Stomach (tissue), 8 donors: ENCODE measurements at regions not wholly inside any gene's neighbourhood (a gene's known extent, or its start where the extent isn't known, plus 50 kb on each side); places are given as distances from the start of the nearest gene placed in this dataset.

Source experiments
- DNase-seq, 2 donors: peaks; one replicate each; pipeline versions ENCODE4 v3.0.0 to v3.0.0-alpha.2; 2013 to 2019
- H3K27ac ChIP-seq, 5 donors: fragments of 200-600 bp in 4 of 5; sonication (generic) in 4 of 5; one replicate each; pipeline ENCODE4 v1.5.1; 2013 to 2019; ENCODE audit warnings: mild to moderate bottlenecking in 1 of 5, moderate library complexity in 1 of 5
- H3K27me3 ChIP-seq, 3 donors: fragments of 200-600 bp; sonication (generic); one replicate each; pipeline ENCODE4 v1.5.1; 2017 to 2019; ENCODE audit warnings: mixed run types in 1 of 3
- H3K36me3 ChIP-seq, 4 donors: fragments of 200-600 bp; sonication (generic); 1 replicate in 3 of 4; 2 replicates in 1 of 4; pipeline ENCODE4 v1.5.1; 2016 to 2019
- H3K4me1 ChIP-seq, 4 donors: fragments of 200-600 bp; sonication (generic); one replicate each; pipeline ENCODE4 v1.5.1; 2016 to 2019
- H3K4me3 ChIP-seq, 4 donors: fragments of 200-600 bp; sonication (generic) in 3 of 4; one replicate each; pipeline ENCODE4 v1.5.1; 2016 to 2019; ENCODE audit warnings: mild to moderate bottlenecking in 1 of 4
- H3K9me3 ChIP-seq, 4 donors: fragments of 200-600 bp; sonication (generic); one replicate each; pipeline ENCODE4 v1.5.1; 2016 to 2019
- EP300 ChIP-seq: sonication (generic); formaldehyde crosslinking; IDR thresholded peaks from one replicate; pipeline ENCODE4 v1.6.1; 2017; ENCODE audit warnings: antibody characterized with exemption
- POLR2A ChIP-seq, 4 donors: fragments of 450-650 bp; IDR thresholded peaks; one replicate each; pipeline ENCODE4 v1.6.1; 2016; ENCODE audit warnings: antibody characterized with exemption in 4 of 4, control low read depth in 2 of 4, mild to moderate bottlenecking in 1 of 4, moderate library complexity in 1 of 4
- POLR2AphosphoS5 ChIP-seq, 3 donors: sonication (generic); formaldehyde crosslinking; IDR thresholded peaks; one replicate each; pipeline ENCODE4 v1.6.1; 2016; ENCODE audit warnings: antibody characterized with exemption in 3 of 3
- WGBS, 5 donors: extraction: QIAGEN DNeasy Blood & Tissue Kit in 3 of 5; methylation state at CpG; one replicate each; pipeline versions ENCODE4 v1.1.5 to v1.1.7; 2013 to 2018; 5-methylcytosine and 5-hydroxymethylcytosine counted together
- intact Hi-C: fragments of 100-400 bp; cut with DNase I; formaldehyde crosslinking; loops from one replicate; pipeline ENCODE4 v1.15.1; 2023; ENCODE audit warnings: low total_unique reads
- TF ChIP-seq, protein P1 (sequence below), 7 experiments: fragments of 450-650 bp in 4 of 7; fragments of 200-600 bp in 3 of 7; sonication (generic) in 3 of 7; IDR thresholded peaks; one replicate each; pipeline ENCODE4 v1.5.1; 2016 to 2019; ENCODE audit warnings: antibody characterized with exemption in 7 of 7, control low read depth in 2 of 7, mild to moderate bottlenecking in 1 of 7
- donor health status: healthy with polysubstance abuse.
- donor health status: Bipolar disorder and iron deficiency.
- donor health status: healthy.

DNA sequence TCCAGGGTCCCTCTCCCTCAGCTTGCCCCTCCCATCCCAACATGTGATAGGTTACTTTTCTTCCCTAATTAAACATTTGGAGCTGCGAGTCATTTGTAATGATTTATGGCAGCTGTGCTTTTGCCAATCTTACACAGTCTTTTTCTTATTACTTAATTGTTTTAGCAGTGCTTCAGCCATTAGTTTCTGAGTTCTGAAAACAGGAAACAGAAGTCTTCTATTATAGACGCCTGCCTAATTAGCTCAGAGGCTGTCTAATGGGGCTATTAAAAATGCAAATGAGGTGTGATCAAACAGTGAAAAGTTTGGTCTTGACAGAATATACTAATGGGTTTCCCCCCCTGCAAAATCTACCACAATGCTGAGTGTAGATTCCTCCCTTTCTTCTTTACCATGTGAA is 388.3 kb upstream of the CELF4 start:
- DNase-seq, result no peak
- no peak for TF ChIP-seq POLR2A (IDR thresholded peaks at IDR 0.05)
- no peak for TF ChIP-seq POLR2AphosphoS5 (IDR thresholded peaks at IDR 0.05)
- TF ChIP-seq EP300, result no peak
- TF ChIP-seq, protein P1, sequence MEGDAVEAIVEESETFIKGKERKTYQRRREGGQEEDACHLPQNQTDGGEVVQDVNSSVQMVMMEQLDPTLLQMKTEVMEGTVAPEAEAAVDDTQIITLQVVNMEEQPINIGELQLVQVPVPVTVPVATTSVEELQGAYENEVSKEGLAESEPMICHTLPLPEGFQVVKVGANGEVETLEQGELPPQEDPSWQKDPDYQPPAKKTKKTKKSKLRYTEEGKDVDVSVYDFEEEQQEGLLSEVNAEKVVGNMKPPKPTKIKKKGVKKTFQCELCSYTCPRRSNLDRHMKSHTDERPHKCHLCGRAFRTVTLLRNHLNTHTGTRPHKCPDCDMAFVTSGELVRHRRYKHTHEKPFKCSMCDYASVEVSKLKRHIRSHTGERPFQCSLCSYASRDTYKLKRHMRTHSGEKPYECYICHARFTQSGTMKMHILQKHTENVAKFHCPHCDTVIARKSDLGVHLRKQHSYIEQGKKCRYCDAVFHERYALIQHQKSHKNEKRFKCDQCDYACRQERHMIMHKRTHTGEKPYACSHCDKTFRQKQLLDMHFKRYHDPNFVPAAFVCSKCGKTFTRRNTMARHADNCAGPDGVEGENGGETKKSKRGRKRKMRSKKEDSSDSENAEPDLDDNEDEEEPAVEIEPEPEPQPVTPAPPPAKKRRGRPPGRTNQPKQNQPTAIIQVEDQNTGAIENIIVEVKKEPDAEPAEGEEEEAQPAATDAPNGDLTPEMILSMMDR (IDR thresholded peaks at IDR 0.05), result no peak
- H3K36me3 ChIP-seq, result no peaks in the 10 kb centered on the region
- intact Hi-C loops, result no loop called here
- no peak overlapping the region for H3K4me3 ChIP-seq
- no peaks in the 10 kb centered on the region for H3K27me3 ChIP-seq
- H3K4me1 ChIP-seq, result no peaks in the 10 kb centered on the region
- WGBS, 5 donors, result 48 to 60% (median 53%) methylated on average over 2 of the region's 2 CpGs
- peaks cover 0 to 26% (median 14%) of the 10 kb centered on the region in 4 donors for H3K9me3 ChIP-seq
- no peak overlapping the region for H3K27ac ChIP-seq

GRCh38 chr18:37948471-37948870 is 382.9 kb upstream of the CELF4 start:
- WGBS, 5 donors, result 65 to 87% (median 80%) methylated on average over 3 of the region's 3 CpGs
- DNase-seq, result no peak
- H3K9me3 ChIP-seq, result peaks cover 0 to 15% (median 10%) of the 10 kb centered on the region in 4 donors
- intact Hi-C loops, result no loop called here
- TF ChIP-seq POLR2AphosphoS5 (IDR thresholded peaks at IDR 0.05), result no peak
- H3K36me3 ChIP-seq, result no peaks in the 10 kb centered on the region
- H3K4me3 ChIP-seq, result no peak overlapping the region
- no peaks in the 10 kb centered on the region for H3K27me3 ChIP-seq
- H3K4me1 ChIP-seq, result no peaks in the 10 kb centered on the region
- no peak overlapping the region for H3K27ac ChIP-seq

DNA sequence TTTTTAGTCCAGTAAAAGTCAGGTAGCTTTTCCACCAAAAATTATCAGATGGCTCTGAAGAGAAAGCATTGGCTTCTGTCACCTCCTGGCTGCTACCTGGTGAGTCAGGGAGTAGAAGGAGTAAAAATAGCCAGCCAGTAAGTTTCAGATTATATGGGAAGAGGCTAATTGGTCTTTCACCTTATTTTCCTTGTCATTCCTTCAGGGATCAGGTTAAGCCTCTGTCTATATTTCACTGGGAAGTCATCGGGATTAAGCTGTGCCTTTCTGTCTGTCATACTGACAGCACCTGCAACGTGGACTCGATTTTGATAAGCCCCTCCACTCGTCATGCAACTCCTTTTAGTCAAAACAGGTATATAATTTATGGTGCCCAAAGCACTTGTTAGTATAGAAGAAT is 380.7 kb upstream of the CELF4 start:
- DNase-seq, result no peak
- Histone ChIP-seq H3K27ac (no peak overlapping the region), H3K36me3 (no peaks in the 10 kb centered on the region), H3K4me3 (no peak overlapping the region), H3K4me1 (no peaks in the 10 kb centered on the region), H3K27me3 (no peaks in the 10 kb centered on the region), H3K9me3 (peaks cover 0 to 9% (median 4%) of the 10 kb centered on the region in 4 donors)
- intact Hi-C loops, result no loop called here
- 35 to 48% (median 43%) methylated on average over 4 of the region's 4 CpGs for WGBS, 5 donors
- TF ChIP-seq, protein P1 (IDR thresholded peaks at IDR 0.05), result no peak
- TF ChIP-seq EP300, result no peak
- no peak for TF ChIP-seq POLR2A (IDR thresholded peaks at IDR 0.05)
- no peak for TF ChIP-seq POLR2AphosphoS5 (IDR thresholded peaks at IDR 0.05)

DNA sequence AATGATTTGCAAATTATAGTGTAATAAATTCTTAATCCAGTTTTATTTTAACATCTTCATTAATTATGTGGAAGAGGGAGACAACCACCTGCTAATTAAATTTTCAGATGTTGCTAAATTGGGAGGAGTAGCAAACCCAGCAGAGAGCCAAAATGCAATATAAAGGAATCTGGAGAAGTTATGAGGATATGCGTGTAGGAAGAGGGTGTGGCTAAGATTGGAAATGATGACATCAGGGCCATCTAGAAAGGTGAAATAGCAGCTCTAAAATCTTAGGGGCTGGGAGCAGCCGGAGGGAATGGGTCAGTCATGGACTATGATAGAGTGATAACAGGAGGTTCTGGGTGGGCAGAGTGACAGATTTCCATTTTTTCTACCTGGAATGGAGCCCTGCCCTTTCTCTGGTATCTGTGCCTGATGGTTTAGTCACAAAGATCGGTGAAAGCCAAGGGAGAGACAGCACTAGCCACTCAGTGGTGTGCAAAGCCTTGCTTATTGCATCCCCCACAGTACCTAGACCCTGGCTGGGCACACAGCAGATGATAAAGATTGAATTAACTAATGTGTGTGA is 379.2 kb upstream of the CELF4 start:
- H3K9me3 ChIP-seq, result peaks cover 0 to 8% (median 0%) of the 10 kb centered on the region in 4 donors
- 67 to 83% (median 75%) methylated on average over 3 of the region's 3 CpGs for WGBS, 5 donors
- H3K27ac ChIP-seq, result no peak overlapping the region
- no peaks in the 10 kb centered on the region for H3K4me1 ChIP-seq
- no peak for DNase-seq
- intact Hi-C loops, result no loop called here
- H3K36me3 ChIP-seq, result no peaks in the 10 kb centered on the region
- no peaks in the 10 kb centered on the region for H3K27me3 ChIP-seq
- no peak for TF ChIP-seq POLR2AphosphoS5 (IDR thresholded peaks at IDR 0.05)
- TF ChIP-seq, protein P1 (IDR thresholded peaks at IDR 0.05), result no peak
- TF ChIP-seq POLR2A (IDR thresholded peaks at IDR 0.05), result no peak
- no peak for TF ChIP-seq EP300
- no peak overlapping the region for H3K4me3 ChIP-seq

DNA sequence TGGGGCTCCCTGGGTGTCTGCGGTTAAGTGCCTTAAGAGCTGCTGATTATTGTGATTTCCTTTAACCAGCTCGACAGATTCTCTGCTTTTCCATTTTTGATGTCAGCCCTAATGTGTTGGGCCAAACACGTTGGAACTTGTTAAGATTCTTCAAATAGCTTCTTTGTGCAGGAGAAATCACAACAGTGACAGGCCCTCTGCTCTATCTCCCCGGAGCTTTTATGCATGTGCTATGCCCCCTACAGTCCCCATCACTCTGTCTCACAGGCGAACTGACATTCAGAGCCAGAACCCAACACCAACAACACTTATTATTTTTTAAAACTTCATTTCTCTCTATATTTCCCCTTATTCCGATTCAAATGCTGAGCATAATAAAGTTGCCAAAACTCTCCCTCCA is 371.7 kb upstream of the CELF4 start:
- TF ChIP-seq, protein P1 (IDR thresholded peaks at IDR 0.05), result no peak
- TF ChIP-seq EP300, result no peak
- no peak for TF ChIP-seq POLR2AphosphoS5 (IDR thresholded peaks at IDR 0.05)
- no peak for TF ChIP-seq POLR2A (IDR thresholded peaks at IDR 0.05)
- no peaks in the 10 kb centered on the region for H3K4me1 ChIP-seq
- H3K36me3 ChIP-seq, result no peaks in the 10 kb centered on the region
- peaks cover 0 to 11% (median 2%) of the 10 kb centered on the region in 4 donors for H3K9me3 ChIP-seq
- no peak overlapping the region for H3K27ac ChIP-seq
- no peaks in the 10 kb centered on the region for H3K27me3 ChIP-seq
- 61 to 65% (median 65%) methylated on average over 6 of the region's 6 CpGs for WGBS, 5 donors
- intact Hi-C loops, result no loop called here
- H3K4me3 ChIP-seq, result no peak overlapping the region
- DNase-seq, result no peak
